ENCODE measurements at regions not wholly inside any gene's neighbourhood (a gene's known extent, or its start where the extent isn't known, plus 50 kb on each side); places are given as distances from the start of the nearest gene placed in this dataset.

DNA sequence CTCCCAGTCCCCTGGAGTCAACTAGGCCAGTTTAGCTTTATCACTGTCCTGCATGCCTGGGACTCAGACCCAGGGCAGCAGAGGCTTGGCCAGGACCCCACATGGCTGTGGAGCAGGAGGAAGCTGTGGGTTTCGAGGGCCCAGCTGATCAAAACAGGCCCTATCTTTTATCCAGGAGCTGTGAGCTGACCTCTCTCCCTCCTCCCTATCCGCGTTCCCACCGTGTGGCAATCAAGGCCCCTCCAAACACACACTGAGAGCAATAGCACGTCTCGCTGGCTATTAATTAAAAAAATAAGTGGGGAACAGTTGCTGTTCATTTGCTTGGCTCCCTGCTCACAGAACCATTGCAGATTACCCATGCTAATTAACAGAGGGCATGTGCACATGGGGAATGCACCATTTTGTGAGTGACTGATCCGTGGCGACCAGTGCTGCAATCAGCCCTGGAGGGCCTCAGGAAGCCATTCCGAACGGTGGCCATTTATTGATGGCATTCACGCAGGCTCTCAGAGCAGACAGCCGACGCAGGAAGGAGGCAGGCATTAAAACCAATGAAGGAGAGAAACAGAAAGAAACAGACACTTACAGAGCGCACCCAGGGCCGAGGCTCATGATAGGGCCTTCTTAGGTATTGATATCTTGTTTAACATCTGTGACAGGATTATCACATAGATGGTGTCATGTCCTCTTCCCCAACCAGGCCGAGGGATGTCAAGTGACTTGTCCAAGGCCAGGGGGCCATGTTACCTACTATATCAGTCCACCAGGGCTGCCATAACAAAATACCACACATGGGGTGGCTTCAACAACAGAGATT lies 157.1 kb downstream of the KATNIP start:
- no peak for TF ChIP-seq POLR2A (IDR thresholded peaks at IDR 0.05; ENCODE audit: low read depth, low read length)
- no peak for TF ChIP-seq POLR2AphosphoS5 (IDR thresholded peaks at IDR 0.05; ENCODE audit: low read depth, low read length)
- TF ChIP-seq TAF1 (IDR thresholded peaks at IDR 0.05; ENCODE audit: borderline replicate concordance, low read depth, low read length) = no peak

All from GM12892 (cell line).